DND-41 (cell line): ENCODE measurements at regions not wholly inside any gene's neighbourhood (a gene's known extent, or its start where the extent isn't known, plus 50 kb on each side); places are given as distances from the start of the nearest gene placed in this dataset.

Experiments
- EZH2 ChIP-seq: IDR thresholded peaks from 3 replicates; pipeline ENCODE4 v1.6.1; 2012; ENCODE audit warnings: borderline replicate concordance, low read depth, mild to moderate bottlenecking, moderate library complexity, low read length, inconsistent platforms; ENCODE audit not compliant: severe bottlenecking
- TF ChIP-seq, protein P1 (sequence below): IDR thresholded peaks from 2 replicates; pipeline ENCODE4 v1.5.1; 2012; ENCODE audit warnings: borderline replicate concordance, low read length, moderate library complexity, mild to moderate bottlenecking; ENCODE audit not compliant: poor library complexity, severe bottlenecking; ENCODE audit errors: extremely low read depth

DNA sequence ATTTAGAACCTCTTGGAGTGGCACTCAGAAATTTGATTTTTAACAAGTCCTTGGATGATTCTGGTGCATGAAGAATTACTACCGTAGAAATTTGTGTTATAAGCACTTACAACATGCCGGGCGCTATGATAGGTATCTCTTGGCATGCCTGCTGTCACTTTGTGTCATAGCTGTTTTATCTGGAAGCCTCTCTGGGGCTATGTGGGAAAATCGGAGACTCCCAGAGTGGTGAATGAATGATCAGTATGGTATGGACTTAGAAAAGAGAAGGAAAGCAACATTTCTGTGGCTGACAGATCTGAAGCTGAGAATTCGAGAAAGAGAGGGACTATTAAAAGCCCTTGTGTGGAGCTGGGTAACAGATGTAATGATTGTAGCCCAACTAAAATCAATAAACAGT is 177.4 kb upstream of the MAMLD1 start:
- TF ChIP-seq, protein P1, sequence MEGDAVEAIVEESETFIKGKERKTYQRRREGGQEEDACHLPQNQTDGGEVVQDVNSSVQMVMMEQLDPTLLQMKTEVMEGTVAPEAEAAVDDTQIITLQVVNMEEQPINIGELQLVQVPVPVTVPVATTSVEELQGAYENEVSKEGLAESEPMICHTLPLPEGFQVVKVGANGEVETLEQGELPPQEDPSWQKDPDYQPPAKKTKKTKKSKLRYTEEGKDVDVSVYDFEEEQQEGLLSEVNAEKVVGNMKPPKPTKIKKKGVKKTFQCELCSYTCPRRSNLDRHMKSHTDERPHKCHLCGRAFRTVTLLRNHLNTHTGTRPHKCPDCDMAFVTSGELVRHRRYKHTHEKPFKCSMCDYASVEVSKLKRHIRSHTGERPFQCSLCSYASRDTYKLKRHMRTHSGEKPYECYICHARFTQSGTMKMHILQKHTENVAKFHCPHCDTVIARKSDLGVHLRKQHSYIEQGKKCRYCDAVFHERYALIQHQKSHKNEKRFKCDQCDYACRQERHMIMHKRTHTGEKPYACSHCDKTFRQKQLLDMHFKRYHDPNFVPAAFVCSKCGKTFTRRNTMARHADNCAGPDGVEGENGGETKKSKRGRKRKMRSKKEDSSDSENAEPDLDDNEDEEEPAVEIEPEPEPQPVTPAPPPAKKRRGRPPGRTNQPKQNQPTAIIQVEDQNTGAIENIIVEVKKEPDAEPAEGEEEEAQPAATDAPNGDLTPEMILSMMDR, result no peak
- TF ChIP-seq EZH2, result no peak
